DLD1 (cell line): ENCODE measurements at regions not wholly inside any gene's neighbourhood (a gene's known extent, or its start where the extent isn't known, plus 50 kb on each side); places are given as distances from the start of the nearest gene placed in this dataset.
"Not testable (repeated sequence)": the region's sequence is repeated elsewhere in the genome, so short reads cannot be mapped to it uniquely, and the experiment has no call there.

Experiments
- in situ Hi-C: cut with HindIII; loops from 2 replicates; pipeline ENCODE4 v1.10.0; 2017; ENCODE audit warnings: low sequenced_read_pairs

- in situ Hi-C loops, result no loop called here
Observed at GRCh38 chr16:79882340-79883005, 281.9 kb upstream of the MAF start.

- in situ Hi-C loops, result not testable (repeated sequence)
Observed at GRCh38 chr16:79881107-79881506, 280.6 kb upstream of the MAF start.

GRCh38 chr16:79876332-79876730 is 275.8 kb upstream of the MAF start:
- in situ Hi-C loops, result no loop called here

- in situ Hi-C loops, result no loop called here
Observed at GRCh38 chr16:79874391-79874790, 273.9 kb upstream of the MAF start.

GRCh38 chr16:79873825-79874224 is 273.3 kb upstream of the MAF start:
- in situ Hi-C loops, result no loop called here

GRCh38 chr16:79871906-79872305 is 271.4 kb upstream of the MAF start:
- in situ Hi-C loops, result no loop called here

GRCh38 chr16:79870016-79870886 is 269.7 kb upstream of the MAF start:
- in situ Hi-C loops, result no loop called here

- in situ Hi-C loops, result no loop called here
Observed at GRCh38 chr16:79869304-79870015, 268.9 kb upstream of the MAF start.

- in situ Hi-C loops, result no loop called here
Observed at GRCh38 chr16:79868841-79869240, 268.3 kb upstream of the MAF start.

- in situ Hi-C loops, result no loop called here
Observed at GRCh38 chr16:79867425-79867997, 267.0 kb upstream of the MAF start.

- in situ Hi-C loops, result no loop called here
Observed at GRCh38 chr16:79865918-79866317, 265.4 kb upstream of the MAF start.

GRCh38 chr16:79864781-79865391 is 264.3 kb upstream of the MAF start:
- in situ Hi-C loops, result no loop called here

- in situ Hi-C loops, result no loop called here
Observed at GRCh38 chr16:79864032-79864780, 263.7 kb upstream of the MAF start.

GRCh38 chr16:79863128-79864031 is 262.8 kb upstream of the MAF start:
- in situ Hi-C loops, result no loop called here

- in situ Hi-C loops, result no loop called here
Observed at GRCh38 chr16:79862601-79863000, 262.1 kb upstream of the MAF start.

GRCh38 chr16:79856581-79856980 is 256.0 kb upstream of the MAF start:
- in situ Hi-C loops, result no loop called here

- in situ Hi-C loops, result no loop called here
Observed at GRCh38 chr16:79850348-79850747, 249.8 kb upstream of the MAF start.

- in situ Hi-C loops, result no loop called here
Observed at GRCh38 chr16:79849119-79849518, 248.6 kb upstream of the MAF start.

- in situ Hi-C loops, result no loop called here
Observed at GRCh38 chr16:79848719-79849118, 248.2 kb upstream of the MAF start.
